Transverse colon (tissue), 3 donors: ENCODE measurements at regions not wholly inside any gene's neighbourhood (a gene's known extent, or its start where the extent isn't known, plus 50 kb on each side); places are given as distances from the start of the nearest gene placed in this dataset.

ENCODE experiments used
- EP300 ChIP-seq: sonication (generic); formaldehyde crosslinking; IDR thresholded peaks from one replicate; pipeline ENCODE4 v1.6.1; 2017; ENCODE audit warnings: antibody characterized with exemption, low read depth
- TF ChIP-seq, protein P1 (sequence below), 5 experiments: fragments of 200-600 bp in 3 of 5; fragments of 450-650 bp in 2 of 5; sonication (generic) in 3 of 5; IDR thresholded peaks; 1 replicate in 2 of 5; 2 replicates in 3 of 5; pipeline ENCODE4 v1.5.1; 2016 to 2017; ENCODE audit warnings: antibody characterized with exemption in 5 of 5, inconsistent platforms in 3 of 5, mild to moderate bottlenecking in 2 of 5, moderate library complexity in 1 of 5

GRCh38 chr10:62992145-62992721, 140.9 kb upstream of the NRBF2 start:
- TF ChIP-seq EP300, result no peak
- TF ChIP-seq, protein P1, sequence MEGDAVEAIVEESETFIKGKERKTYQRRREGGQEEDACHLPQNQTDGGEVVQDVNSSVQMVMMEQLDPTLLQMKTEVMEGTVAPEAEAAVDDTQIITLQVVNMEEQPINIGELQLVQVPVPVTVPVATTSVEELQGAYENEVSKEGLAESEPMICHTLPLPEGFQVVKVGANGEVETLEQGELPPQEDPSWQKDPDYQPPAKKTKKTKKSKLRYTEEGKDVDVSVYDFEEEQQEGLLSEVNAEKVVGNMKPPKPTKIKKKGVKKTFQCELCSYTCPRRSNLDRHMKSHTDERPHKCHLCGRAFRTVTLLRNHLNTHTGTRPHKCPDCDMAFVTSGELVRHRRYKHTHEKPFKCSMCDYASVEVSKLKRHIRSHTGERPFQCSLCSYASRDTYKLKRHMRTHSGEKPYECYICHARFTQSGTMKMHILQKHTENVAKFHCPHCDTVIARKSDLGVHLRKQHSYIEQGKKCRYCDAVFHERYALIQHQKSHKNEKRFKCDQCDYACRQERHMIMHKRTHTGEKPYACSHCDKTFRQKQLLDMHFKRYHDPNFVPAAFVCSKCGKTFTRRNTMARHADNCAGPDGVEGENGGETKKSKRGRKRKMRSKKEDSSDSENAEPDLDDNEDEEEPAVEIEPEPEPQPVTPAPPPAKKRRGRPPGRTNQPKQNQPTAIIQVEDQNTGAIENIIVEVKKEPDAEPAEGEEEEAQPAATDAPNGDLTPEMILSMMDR (IDR thresholded peaks at IDR 0.05), result no peak
